Suprapubic skin (tissue), 4 donors: ENCODE measurements at regions not wholly inside any gene's neighbourhood (a gene's known extent, or its start where the extent isn't known, plus 50 kb on each side); places are given as distances from the start of the nearest gene placed in this dataset.

Source experiments
- CTCF ChIP-seq, 2 donors: fragments of 200-600 bp in 1 of 2; fragments of 450-650 bp in 1 of 2; sonication (generic) in 1 of 2; IDR thresholded peaks; one replicate each; pipeline ENCODE4 v1.5.1; 2016 to 2019; ENCODE audit warnings: antibody characterized with exemption in 2 of 2, mild to moderate bottlenecking in 1 of 2, moderate library complexity in 1 of 2
- EP300 ChIP-seq: sonication (generic); formaldehyde crosslinking; IDR thresholded peaks from one replicate; pipeline ENCODE4 v1.6.1; 2017; ENCODE audit warnings: antibody characterized with exemption
- POLR2A ChIP-seq, 2 donors: fragments of 450-650 bp; IDR thresholded peaks; one replicate each; pipeline ENCODE4 v1.6.1; 2017; ENCODE audit warnings: antibody characterized with exemption in 2 of 2, mild to moderate bottlenecking in 2 of 2, moderate library complexity in 2 of 2
- POLR2AphosphoS5 ChIP-seq, 3 donors: sonication (generic); formaldehyde crosslinking; IDR thresholded peaks; one replicate each; pipeline ENCODE4 v1.6.1; 2017; ENCODE audit warnings: antibody characterized with exemption in 3 of 3

DNA sequence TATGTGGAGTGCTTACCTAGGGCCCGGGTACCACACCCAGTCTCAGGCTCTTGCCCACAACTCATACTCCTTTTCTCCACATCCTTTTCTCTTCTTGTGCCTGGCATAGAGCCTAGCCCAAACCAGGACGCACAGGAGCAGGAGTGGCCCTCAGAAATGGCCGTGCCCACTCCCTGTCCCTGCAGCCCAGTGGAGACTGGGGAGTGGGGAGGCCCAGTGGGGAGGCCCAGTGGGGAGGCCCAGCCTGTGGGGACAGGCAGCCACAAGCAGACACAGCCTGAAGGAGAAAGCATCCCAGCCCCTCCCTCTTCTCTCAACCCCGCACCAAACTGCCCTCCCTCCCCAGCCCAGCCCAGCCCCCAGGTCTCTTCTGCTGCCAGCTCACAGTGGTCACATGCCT, 196.8 kb downstream of the KIF26A start:
- TF ChIP-seq POLR2A (IDR thresholded peaks at IDR 0.05) (no peak), CTCF (IDR thresholded peaks at IDR 0.05) (no peak), POLR2AphosphoS5 (IDR thresholded peaks at IDR 0.05) (no peak), EP300 (no peak)
